GM18870 (cell line): ENCODE measurements at regions not wholly inside any gene's neighbourhood (a gene's known extent, or its start where the extent isn't known, plus 50 kb on each side); places are given as distances from the start of the nearest gene placed in this dataset.
"Not testable (repeated sequence)": the region's sequence is repeated elsewhere in the genome, so short reads cannot be mapped to it uniquely, and the experiment has no call there.

Experiments used
- ATAC-seq: cut with Tn5 transposase; IDR thresholded peaks from one replicate; pipeline ENCODE4 v1.9.1; 2021; ENCODE audit warnings: moderate library complexity; ENCODE audit not compliant: unreplicated experiment

DNA sequence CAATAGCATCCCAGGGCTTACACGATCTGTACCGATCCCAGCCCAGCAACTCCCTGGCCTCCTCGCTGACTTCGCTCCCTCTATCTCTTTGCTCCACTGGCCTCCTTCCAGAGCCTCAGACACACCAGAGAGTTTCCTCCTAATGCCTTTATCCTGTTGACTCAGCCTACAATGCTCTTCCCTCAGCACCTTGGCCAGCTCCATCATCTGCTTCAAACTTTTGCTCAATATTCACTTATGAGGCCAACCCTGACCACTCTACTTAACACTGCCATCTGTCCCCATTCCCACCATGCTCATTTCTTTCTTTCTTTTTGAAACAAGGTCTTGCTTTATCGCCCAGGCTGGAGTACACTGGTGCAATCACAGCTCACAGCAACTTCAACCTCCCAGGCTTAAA, 180.9 kb downstream of the CEP170 start:
- not testable (repeated sequence) for ATAC-seq

DNA sequence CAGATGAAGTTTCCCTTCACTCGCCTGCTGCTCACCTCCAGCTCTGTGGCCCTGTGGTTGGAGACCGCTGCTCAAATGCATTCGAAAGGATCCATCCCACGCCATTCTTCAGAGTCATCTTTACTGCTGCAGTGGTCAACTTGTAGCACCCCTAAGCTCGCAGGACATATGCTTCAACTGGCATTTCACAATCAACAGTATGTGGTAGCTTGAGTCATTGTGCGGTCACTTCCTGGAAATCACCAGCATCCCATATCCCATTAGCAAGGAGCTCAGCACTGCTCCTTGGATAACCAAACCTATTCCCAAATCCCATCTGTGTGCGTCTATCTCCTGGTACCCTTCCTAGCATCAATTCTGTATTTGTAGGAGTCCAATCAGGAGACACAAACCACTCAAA, 188.0 kb downstream of the CEP170 start:
- not testable (repeated sequence) for ATAC-seq

DNA sequence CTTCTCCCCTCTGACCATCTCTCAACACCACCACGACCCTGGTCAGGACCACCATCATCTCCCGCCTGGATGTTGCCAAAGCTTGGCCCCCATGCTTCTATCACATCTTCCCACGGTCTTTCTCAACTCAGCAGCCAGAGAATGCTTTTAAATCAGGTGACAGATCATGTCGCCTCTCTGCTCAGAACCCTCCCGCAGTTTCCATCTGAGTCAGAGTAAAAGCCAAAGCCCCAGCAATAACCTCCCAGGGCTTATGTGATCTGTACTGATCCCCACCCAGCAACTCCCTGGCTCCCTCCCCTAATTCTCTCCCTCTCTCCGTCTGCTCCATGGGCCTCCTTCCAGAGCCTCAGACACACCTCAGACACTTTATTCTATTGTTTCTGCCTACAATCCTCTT, 193.1 kb downstream of the CEP170 start:
- ATAC-seq = not testable (repeated sequence)

DNA sequence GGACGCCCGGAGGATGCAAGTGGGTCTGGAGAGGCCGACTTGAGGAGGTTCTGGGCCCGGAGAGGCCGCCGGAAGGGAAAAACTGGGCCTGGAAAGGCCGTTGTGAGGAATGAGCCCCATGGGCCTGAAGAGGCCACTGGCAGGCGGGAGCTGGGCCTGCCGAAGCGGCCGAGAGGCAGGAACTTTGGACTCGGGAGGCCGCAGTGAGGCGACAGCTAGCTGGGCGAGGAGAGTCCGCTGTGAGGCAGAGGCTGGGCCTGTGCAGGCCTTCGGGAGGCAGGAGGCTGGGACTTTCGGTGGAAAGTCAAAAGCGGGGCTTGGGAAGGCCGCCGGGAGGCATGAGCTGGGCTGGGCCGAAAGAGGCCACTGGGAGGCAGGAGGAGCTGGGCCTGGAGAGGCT, 199.6 kb downstream of the CEP170 start:
- ATAC-seq = not testable (repeated sequence)

DNA sequence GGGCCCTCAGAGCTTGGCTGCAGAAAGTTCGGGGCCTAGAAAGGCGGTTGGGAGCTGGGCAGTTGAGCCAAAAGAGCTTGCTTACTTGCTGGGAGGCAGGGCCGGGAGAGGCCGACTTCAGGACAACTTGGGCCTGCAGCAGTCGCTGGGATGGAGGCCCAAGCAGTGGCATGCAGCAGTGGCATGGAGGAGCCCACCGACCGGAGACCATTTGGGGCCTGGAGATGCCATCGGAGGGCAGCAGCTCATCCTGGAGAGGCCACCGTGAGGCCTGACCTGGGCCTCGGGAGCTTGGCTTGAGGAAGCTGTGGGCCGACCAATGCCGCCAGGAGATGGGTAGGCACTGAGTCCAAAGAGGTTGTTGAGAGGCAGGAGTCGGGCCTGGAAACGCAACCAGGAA, 200.0 kb downstream of the CEP170 start:
- ATAC-seq = not testable (repeated sequence)

DNA sequence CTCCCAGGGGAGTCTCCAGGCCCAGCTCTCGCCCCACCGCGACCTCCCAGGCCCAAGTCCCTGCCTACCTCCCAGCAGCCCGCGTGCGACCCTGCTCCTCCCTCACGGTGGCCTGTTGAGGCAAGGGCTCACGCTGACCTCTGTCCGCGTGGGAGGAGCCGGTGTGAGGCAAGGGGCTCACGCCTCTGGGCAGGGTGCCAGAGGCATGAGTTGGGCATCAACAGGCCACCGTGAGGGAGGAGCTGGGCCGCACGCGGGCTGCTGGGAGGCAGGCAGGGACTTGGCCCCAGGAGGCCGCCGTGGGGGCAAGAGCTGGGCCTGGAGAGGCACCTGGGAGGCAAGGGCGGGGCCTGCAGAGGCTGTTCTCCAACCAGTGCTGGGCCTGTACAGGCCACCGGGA, 200.4 kb downstream of the CEP170 start:
- ATAC-seq = not testable (repeated sequence)

DNA sequence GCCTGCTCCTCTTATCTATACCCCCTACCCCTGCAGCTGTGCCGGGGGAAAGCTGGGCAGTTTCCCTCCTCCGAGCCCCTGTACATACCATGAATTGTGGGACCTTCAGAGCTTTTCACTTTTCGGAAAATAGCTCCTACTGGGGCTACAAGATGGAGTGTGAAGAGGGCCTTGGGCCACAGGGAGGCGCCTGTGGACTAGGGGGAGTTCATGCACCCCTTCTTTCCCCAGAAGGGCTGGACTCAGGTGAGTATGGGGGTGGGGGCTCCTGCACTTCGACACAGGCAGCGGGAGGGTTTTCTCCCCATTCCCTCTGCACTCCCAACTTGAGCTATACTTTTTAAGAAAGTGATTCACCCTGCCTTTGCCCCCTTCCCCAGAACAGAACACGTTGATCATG, 202.0 kb downstream of the CEP170 start:
- not testable (repeated sequence) for ATAC-seq

DNA sequence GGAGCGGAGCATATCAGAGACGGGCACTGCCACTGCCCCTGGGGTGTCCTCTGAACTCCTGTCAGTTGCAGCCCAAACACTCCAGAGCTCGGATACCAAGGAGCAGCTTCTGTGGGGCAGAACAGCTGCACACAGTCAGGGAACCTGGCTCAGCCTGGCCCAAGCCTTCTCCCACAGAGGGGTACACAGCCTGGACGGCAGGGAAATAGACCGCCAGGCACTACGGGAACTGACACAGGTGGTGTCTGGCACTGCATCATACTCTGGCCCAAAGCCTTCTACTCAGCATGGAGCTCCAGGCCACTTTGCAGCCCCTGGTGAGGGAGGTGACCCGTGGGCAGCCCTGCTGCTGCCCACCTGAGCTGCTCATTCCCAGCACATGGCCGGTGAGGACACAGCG, 204.5 kb downstream of the CEP170 start:
- not testable (repeated sequence) for ATAC-seq

DNA sequence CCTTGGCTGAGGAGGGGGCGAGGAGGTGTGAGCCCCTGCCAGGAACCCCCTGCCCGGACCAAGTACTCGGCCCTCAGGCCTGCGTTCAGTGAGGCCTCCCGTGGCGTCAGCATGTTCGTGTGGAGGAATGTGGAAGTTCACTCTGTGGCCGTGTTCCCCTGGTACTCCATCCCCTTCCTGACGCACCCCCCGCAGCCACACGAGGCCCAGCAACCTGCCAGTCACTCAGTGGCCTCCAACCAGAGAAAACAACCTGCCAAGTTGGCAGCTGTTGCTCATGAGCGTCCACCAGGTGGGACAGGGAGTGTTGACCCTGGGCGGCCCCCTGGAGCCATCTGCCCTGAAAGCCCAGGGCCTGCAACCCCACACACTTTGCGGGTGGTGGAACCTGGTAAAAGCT, 205.4 kb downstream of the CEP170 start:
- ATAC-seq = not testable (repeated sequence)

DNA sequence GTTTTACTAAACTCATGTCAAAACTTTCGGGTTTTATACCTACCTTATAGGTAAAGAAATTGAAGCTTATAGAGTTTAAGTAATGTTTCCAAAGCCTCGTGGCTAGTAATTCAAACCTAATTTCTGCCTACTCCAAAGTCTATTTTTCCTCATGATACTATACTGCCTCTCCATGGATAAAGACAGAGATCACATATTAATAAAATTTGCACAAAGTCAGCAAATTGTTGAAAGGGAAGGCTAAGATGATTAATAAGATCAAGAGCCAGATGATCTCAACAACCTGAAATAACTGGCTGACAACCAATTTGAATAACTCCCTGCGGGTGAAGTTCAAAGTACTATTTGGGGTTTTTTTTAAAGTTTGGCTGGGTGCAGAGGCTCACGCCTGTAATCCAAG, 233.7 kb downstream of the CEP170 start:
- ATAC-seq = not testable (repeated sequence)

DNA sequence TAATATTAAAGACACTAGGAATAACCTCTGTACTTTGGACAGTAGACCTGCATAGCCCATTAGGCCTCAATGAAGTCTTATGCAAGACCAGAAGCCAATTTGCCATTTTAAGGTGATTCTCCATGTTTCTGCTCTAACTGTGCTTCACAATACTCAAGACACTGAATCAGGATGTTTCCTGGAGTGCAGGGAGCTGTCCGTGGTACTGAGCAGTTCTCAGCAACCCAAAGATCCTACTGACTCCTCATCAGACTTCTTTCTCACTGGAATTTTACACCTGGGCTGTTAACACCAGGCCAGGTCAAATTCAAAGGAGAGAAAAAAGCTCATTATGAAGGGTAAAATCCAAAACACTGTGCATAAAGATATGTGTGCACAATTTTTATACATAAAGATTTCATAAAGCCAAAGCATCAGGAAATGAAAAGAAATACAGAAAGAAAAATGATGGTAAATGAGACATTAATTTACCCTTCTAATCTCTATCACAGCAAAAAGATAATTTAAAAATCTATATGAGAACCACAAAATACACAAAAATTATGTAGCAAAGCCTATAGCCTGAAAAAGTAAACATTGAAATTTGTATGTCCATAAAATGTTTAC, 235.9 kb downstream of the CEP170 start:
- not testable (repeated sequence) for ATAC-seq

DNA sequence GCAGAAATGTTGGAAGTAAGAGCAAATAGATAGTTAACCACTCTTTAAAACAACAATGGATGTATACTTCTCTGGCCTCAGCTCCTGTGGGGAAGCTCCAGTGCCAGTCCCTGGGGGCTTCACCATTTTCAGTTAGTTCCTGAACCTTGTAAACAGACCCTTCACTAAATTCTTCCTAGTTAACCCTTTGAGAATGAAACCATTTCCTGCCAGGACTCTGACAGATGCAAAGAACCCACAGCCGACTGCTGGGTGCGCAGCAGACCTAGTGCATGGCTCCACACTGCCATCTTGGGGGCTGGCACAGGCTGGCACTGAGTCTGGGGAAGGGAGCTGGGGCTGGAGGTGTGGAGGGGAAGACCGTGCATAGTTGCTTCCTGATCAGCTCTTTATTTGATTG, 244.4 kb downstream of the CEP170 start:
- ATAC-seq = not testable (repeated sequence)

DNA sequence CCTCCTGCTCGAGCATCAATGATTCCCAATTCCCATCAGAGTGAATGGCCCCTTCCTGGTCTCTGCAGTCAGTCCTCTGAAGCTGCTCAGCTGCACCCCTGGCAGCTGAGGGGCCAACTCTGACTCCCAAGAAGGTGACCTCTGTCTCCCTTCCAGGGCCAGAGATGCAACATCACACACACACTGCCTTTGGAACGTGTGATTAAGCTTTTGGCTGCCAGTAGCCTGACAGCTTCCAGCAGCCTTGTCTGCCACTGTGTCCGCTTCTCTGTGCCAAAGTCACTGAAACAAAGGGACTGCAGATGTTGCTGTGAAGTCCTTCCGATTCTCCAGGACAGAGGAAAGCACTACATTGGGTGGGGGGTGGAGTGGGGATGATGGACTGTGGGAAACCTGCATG, 254.1 kb downstream of the CEP170 start:
- not testable (repeated sequence) for ATAC-seq

DNA sequence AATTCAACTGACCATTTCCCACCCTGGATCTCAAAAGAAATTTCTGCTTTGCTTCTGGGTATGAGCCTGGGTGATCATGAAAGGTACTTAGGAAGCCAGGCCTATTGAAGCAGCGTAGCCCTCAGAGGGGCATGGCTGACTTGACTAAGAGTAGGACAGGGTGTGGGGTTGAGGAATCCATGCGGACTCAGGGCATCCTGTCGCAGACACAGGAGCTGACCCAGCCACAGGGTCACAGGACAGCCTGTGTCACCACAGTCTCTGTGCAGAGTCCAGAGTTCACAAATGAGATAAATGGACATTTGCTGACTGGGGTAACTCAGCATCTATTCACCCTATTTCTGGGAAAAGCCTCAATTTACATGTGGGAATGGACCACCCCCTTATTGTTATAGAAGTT, 262.3 kb downstream of the CEP170 start:
- not testable (repeated sequence) for ATAC-seq

DNA sequence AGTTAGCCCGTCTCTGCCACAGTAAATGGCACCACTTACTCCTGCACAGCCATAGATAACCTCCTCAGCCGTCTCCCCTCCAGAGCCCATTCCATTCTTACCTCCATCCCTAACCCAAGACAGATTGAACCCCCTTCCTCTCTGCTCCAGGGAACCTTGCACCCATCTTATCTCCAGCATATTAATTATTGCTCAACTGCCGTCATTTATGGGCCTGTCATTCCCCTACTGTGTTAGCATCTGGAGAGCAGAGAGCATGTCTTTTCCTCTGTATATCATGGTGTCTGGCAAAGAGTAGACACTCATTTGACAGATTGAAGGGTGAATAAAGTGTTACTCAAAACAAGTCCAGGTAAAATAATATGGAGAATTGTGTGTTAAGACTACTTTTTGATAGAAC, 270.0 kb downstream of the CEP170 start:
- ATAC-seq = not testable (repeated sequence)

DNA sequence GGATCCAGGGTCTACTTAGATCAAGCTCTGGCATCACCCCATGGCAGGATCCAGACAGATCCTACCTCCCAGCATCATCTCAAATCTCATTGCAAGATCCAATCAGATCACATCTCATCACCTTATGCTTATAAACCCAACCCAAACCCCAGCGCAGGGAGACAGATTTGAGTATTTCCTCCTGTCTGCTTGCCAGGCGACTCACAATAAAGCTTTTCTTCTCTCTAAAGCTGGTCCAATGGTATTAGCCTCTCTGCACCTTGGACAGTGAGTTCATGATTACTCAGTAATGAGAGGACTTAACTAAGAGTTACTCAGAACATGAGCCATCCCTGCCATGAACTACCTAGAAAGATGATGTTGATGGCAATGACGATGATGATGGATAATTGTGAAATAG, 281.7 kb downstream of the CEP170 start:
- not testable (repeated sequence) for ATAC-seq

DNA sequence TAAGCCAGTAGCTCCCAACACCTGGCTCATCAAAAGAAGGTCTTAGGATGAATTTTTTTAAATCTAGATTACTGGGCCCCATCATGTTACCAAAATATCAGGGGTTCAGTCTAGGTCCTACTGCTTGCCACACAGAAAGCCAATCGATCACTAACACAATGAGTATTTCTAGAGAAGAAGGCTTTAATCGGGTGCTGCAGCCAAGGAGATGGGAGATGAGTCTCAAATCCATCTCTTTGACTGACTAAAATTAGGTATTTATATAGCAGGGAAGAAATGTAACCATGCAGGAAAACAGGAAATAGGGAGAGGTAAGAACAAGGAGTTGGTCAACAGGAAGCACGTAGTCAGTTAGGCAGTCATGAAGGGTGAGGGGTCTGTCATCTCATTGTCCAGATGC, 288.2 kb downstream of the CEP170 start:
- ATAC-seq = no peak

DNA sequence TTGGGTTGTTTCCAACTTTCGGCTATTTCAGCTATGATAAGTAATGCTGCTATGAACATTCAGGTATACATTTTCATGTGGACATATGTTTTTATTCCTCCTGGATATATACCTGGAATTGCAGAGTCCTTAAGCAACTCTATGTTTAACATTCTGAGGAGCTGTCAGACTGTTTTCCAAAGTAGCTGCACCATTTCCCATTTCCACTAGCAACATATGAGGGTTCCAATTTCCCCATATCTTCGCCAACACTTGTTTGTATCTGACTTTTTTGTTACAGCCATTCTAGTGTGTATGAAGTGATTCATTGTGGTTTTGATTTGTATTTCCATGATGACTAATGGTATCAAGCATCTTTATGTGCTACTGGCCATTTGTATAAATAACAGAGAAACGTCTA, 295.7 kb downstream of the CEP170 start:
- ATAC-seq = not testable (repeated sequence)

DNA sequence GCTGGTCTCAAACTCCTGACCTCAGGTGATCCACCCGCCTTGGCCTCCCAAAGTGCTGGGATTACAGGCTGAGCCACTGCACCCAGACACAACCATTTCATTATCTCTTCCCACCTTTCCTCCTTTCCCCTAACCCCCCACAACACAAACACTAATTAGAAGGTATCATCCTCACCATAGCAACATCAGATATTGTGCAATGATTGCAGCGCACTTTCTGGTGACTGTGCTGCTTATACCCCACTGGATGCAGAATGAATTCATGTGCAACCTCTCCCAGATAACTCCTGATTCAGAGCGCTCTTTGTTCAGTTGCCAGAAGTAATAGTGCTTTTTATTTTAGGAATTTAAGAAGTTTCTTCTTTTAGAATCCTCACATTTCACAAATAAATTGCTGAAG, 300.1 kb downstream of the CEP170 start:
- not testable (repeated sequence) for ATAC-seq

DNA sequence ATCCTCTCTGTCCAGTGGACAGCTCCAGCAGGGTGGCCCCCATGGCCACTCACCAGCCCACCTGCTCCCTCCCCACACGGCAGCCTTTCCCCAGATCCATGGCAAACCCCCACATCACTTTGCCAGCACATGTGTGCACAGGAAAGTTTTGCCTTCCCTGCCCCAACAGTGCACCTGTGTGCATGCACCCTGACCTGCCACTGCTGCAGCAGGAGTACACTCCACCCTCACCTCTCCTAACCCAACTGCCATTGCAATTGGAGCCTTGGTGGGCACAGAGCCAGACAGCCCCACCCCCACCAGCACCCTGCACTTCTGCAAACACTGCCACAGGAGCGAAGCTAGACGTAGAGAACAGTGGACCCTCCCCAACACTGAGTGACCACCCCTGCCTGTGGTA, 308.9 kb downstream of the CEP170 start:
- ATAC-seq = no peak

DNA sequence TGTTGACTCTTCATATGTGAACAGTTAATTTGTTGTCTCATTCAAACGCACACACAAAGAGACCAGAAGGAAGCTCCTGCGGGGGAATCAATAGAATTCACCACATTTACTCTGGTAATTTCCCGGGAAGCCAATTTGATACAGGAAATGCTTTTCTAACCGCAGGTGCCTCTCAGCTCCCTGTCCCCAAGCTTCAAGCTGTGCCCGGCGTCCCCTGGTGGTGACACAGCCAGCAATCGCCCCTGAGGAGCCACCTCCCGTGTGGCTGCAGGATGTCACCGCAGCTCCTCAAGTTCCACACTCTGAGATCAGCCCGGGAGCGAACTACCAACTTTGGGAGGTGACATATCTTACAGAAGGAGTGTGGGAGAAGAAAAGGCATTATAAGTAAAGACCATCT, 318.4 kb downstream of the CEP170 start:
- not testable (repeated sequence) for ATAC-seq

DNA sequence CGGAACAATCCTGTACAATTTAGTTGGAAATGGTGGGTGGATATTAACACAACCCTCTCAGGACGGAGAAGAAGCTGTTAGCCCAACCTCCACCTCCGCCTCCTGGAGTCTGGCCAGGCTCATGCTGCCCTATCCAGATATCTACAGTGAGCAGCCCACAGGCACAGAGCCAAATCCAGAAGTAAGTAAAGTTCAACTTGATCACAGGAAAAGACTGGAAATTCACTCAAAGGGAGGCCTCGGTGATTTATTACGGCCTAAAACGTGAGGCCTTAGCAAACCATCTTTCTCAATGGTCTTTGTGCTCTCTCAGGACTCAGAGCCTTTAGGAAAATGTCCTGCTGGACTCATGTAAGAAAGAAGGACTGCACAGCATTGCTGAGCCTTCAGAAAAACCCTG, 330.4 kb downstream of the CEP170 start:
- ATAC-seq = not testable (repeated sequence)

DNA sequence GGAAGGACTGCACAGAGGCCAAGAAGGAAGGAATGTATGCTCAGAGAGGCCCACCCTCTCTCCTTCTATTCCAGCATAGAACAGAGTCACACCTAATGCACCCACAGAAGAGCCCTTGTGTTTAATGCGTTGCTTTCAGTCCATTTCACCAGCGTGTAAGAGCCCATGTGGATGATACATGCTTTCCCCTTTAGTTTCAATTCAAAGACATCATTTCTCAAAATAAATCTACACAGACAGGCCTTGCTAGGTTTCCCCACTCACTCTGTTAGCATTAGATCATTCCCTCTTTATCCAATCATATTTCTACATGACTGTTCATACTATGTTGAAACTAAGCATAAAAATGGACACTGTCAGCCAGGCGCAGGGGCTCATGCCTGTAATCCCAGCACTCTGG, 331.5 kb downstream of the CEP170 start:
- ATAC-seq = not testable (repeated sequence)
